Osteoblast (primary cell): ENCODE measurements at regions not wholly inside any gene's neighbourhood (a gene's known extent, or its start where the extent isn't known, plus 50 kb on each side); places are given as distances from the start of the nearest gene placed in this dataset.
"Not testable (repeated sequence)": the region's sequence is repeated elsewhere in the genome, so short reads cannot be mapped to it uniquely, and the experiment has no call there.

ENCODE experiments used
- DNase-seq: peaks from one replicate; pipeline ENCODE4 v3.0.0; 2011; ENCODE audit warnings: low spot score, mixed read lengths; ENCODE audit not compliant: insufficient read length; ENCODE audit errors: missing footprints
- H2AFZ ChIP-seq: 2 replicates; pipeline ENCODE4 v1.6.0; 2011; ENCODE audit warnings: mild to moderate bottlenecking, low read length
- H3K27ac ChIP-seq: 2 replicates; pipeline ENCODE4 v1.5.1; 2011; ENCODE audit warnings: mild to moderate bottlenecking, low read depth, low read length, moderate library complexity
- H3K27me3 ChIP-seq: 2 replicates; pipeline ENCODE4 v1.6.0; 2012; ENCODE audit warnings: mild to moderate bottlenecking, control low read depth, inconsistent platforms, low read length, moderate library complexity; ENCODE audit not compliant: insufficient read depth
- H3K36me3 ChIP-seq: 2 replicates; pipeline ENCODE4 v1.5.1; 2011; ENCODE audit warnings: mild to moderate bottlenecking, low read length, control low read depth, moderate library complexity; ENCODE audit not compliant: insufficient read depth
- H3K4me1 ChIP-seq: 2 replicates; pipeline ENCODE4 v1.5.1; 2011; ENCODE audit warnings: mild to moderate bottlenecking, low read length, control low read depth, moderate library complexity; ENCODE audit not compliant: insufficient read depth
- H3K4me2 ChIP-seq: 2 replicates; pipeline ENCODE4 v1.6.0; 2011; ENCODE audit warnings: mild to moderate bottlenecking, low read length; ENCODE audit not compliant: insufficient read depth
- H3K4me3 ChIP-seq: fragments of 200-600 bp; sonication (generic); 3 replicates; pipeline ENCODE4 v1.5.1; 2012; ENCODE audit warnings: mild to moderate bottlenecking, low read length, inconsistent platforms; ENCODE audit not compliant: insufficient read depth
- H3K79me2 ChIP-seq: 2 replicates; pipeline ENCODE4 v1.6.0; 2012; ENCODE audit warnings: mild to moderate bottlenecking, low read length, control low read depth, inconsistent platforms; ENCODE audit not compliant: insufficient read depth
- H3K9me3 ChIP-seq: 2 replicates; pipeline ENCODE4 v1.5.1; 2011; ENCODE audit warnings: low read depth, low read length, control low read depth
- H4K20me1 ChIP-seq: 2 replicates; pipeline ENCODE4 v1.6.0; 2012; ENCODE audit warnings: mild to moderate bottlenecking, low read length, control low read depth; ENCODE audit not compliant: insufficient read depth
- CTCF ChIP-seq: IDR thresholded peaks from 2 replicates; pipeline ENCODE4 v1.5.1; 2011; ENCODE audit warnings: mild to moderate bottlenecking, low read depth, low read length, moderate library complexity; ENCODE audit errors: extremely low read depth

GRCh38 chrX:109918753-109919152 lies 84.2 kb upstream of the TMEM164 start:
- no peak overlapping the region for H3K27ac ChIP-seq
- H3K4me2 ChIP-seq, result no peak overlapping the region
- H3K27me3 ChIP-seq, result no peaks in the 10 kb centered on the region
- no peaks in the 10 kb centered on the region for H3K9me3 ChIP-seq
- no peak for DNase-seq
- H4K20me1 ChIP-seq, result no peaks in the 10 kb centered on the region
- no peaks in the 10 kb centered on the region for H3K79me2 ChIP-seq
- no peak overlapping the region for H2AFZ ChIP-seq
- no peaks in the 10 kb centered on the region for H3K4me1 ChIP-seq
- TF ChIP-seq CTCF, result no peak
- H3K36me3 ChIP-seq, result no peaks in the 10 kb centered on the region
- no peak overlapping the region for H3K4me3 ChIP-seq

- Histone ChIP-seq H3K4me3 (no peak overlapping the region), H3K4me2 (no peak overlapping the region), H4K20me1 (no peaks in the 10 kb centered on the region), H3K27me3 (no peaks in the 10 kb centered on the region), H3K79me2 (no peaks in the 10 kb centered on the region), H2AFZ (no peak overlapping the region), H3K4me1 (no peaks in the 10 kb centered on the region), H3K36me3 (no peaks in the 10 kb centered on the region), H3K9me3 (no peaks in the 10 kb centered on the region), H3K27ac (no peak overlapping the region)
- TF ChIP-seq CTCF, result no peak
- DNase-seq, result no peak
These were observed 82.6 kb upstream of the TMEM164 start for GRCh38 chrX:109920325-109920724.

GRCh38 chrX:109920868-109921267 lies 82.0 kb upstream of the TMEM164 start:
- no peaks in the 10 kb centered on the region for H3K9me3 ChIP-seq
- H3K27ac ChIP-seq, result no peak overlapping the region
- no peak for TF ChIP-seq CTCF
- H3K36me3 ChIP-seq, result no peaks in the 10 kb centered on the region
- H2AFZ ChIP-seq, result no peak overlapping the region
- no peaks in the 10 kb centered on the region for H4K20me1 ChIP-seq
- H3K4me2 ChIP-seq, result no peak overlapping the region
- no peaks in the 10 kb centered on the region for H3K4me1 ChIP-seq
- H3K27me3 ChIP-seq, result peaks cover 4% of the 10 kb centered on the region
- DNase-seq, result no peak
- H3K4me3 ChIP-seq, result no peak overlapping the region
- H3K79me2 ChIP-seq, result no peaks in the 10 kb centered on the region

- peaks cover 10% of the 10 kb centered on the region for H3K27me3 ChIP-seq
- no peaks in the 10 kb centered on the region for H3K4me1 ChIP-seq
- H4K20me1 ChIP-seq, result no peaks in the 10 kb centered on the region
- H2AFZ ChIP-seq, result no peak overlapping the region
- no peak for TF ChIP-seq CTCF
- H3K4me2 ChIP-seq, result no peak overlapping the region
- no peaks in the 10 kb centered on the region for H3K36me3 ChIP-seq
- DNase-seq, result no peak
- H3K9me3 ChIP-seq, result no peaks in the 10 kb centered on the region
- no peaks in the 10 kb centered on the region for H3K79me2 ChIP-seq
- no peak overlapping the region for H3K4me3 ChIP-seq
- no peak overlapping the region for H3K27ac ChIP-seq
These were observed 80.7 kb upstream of the TMEM164 start for GRCh38 chrX:109922190-109922589.

GRCh38 chrX:109925003-109925402 lies 77.9 kb upstream of the TMEM164 start:
- H3K27ac ChIP-seq, H3K79me2 ChIP-seq, H3K9me3 ChIP-seq, H3K36me3 ChIP-seq, H3K4me1 ChIP-seq, H3K4me2 ChIP-seq, H2AFZ ChIP-seq, DNase-seq, H4K20me1 ChIP-seq, H3K4me3 ChIP-seq: not testable (repeated sequence)
- H3K27me3 ChIP-seq, result peaks cover 15% of the 10 kb centered on the region
